ENCODE measurements at regions not wholly inside any gene's neighbourhood (a gene's known extent, or its start where the extent isn't known, plus 50 kb on each side); places are given as distances from the start of the nearest gene placed in this dataset.

GRCh38 chr7:16961641-16962040, 79.9 kb upstream of the AGR3 start:
- ATAC-seq: no peak
- no peak overlapping the region for H3K9ac ChIP-seq (ENCODE audit: low read length)
- no peaks in the 10 kb centered on the region for H3K36me3 ChIP-seq (ENCODE audit: control insufficient read depth in 1 of 2, insufficient read depth in 2 of 2, low read length in 2 of 2)
- no TSS peak for BruUV-seq (replicated peaks)
- no peak for DNase-seq (ENCODE audit: low read depth, low spot score)
- POLR2A ChIA-PET: no interaction called here
- no peak overlapping the region for H3K4me2 ChIP-seq (ENCODE audit: low read length)
- H2AFZ ChIP-seq (ENCODE audit: low read depth, low read length, poor library complexity, severe bottlenecking): no peak overlapping the region
- no peak overlapping the region for H3K4me3 ChIP-seq (replicated peaks in 1 of 2; ENCODE audit: low read depth in 1 of 2, low read length in 2 of 2)
- no peaks in the 10 kb centered on the region for H4K20me1 ChIP-seq (ENCODE audit: insufficient read depth)
- no peak overlapping the region for H3K27ac ChIP-seq (ENCODE audit: low read depth, low read length)
- CTCF ChIA-PET: interaction anchor here (1.2 kb wide), 1 partner anchor 21 kb away, joined by 3 read pairs; no protein-coding TSS in a partner anchor
- no peak for TF ChIP-seq MAX (IDR thresholded peaks at IDR 0.05)
- no peak for TF ChIP-seq POLR2A (IDR thresholded peaks at IDR 0.05; ENCODE audit: borderline replicate concordance, extremely low read depth, insufficient read depth, insufficient read length)
- no peak for TF ChIP-seq CTCF (IDR thresholded peaks at IDR 0.05 in 2 of 3, conservative IDR thresholded peaks at IDR 0.05 in 1 of 3; ENCODE audit: borderline replicate concordance in 1 of 3, insufficient read depth in 1 of 3, low read depth in 2 of 3, low read length in 2 of 3)
- no peak for TF ChIP-seq ATF3 (IDR thresholded peaks at IDR 0.05)
- TF ChIP-seq FOSL1 (IDR thresholded peaks at IDR 0.05; ENCODE audit: low read depth): no peak
- no peak for TF ChIP-seq CEBPB (IDR thresholded peaks at IDR 0.05; ENCODE audit: low read depth)
- no peak for TF ChIP-seq EGR1 (IDR thresholded peaks at IDR 0.05; ENCODE audit: low read depth)
- no peak for TF ChIP-seq EZH2phosphoT487 (IDR thresholded peaks at IDR 0.05; ENCODE audit: borderline replicate concordance)
- TF ChIP-seq POLR2AphosphoS5 (IDR thresholded peaks at IDR 0.05; ENCODE audit: low read depth, low read length): no peak
- no peak for TF ChIP-seq REST (IDR thresholded peaks at IDR 0.05; ENCODE audit: low read depth)
- no peak for TF ChIP-seq SRF (IDR thresholded peaks at IDR 0.05; ENCODE audit: low read depth)
- no peak for TF ChIP-seq ZFX (IDR thresholded peaks at IDR 0.05)
- TF ChIP-seq ELF1 (IDR thresholded peaks at IDR 0.05; ENCODE audit: borderline replicate concordance, low read depth): no peak
- no peak for TF ChIP-seq JUND (IDR thresholded peaks at IDR 0.05)
- H3K79me2 ChIP-seq (ENCODE audit: insufficient read depth, low read length): no peaks in the 10 kb centered on the region
- intact Hi-C loops (cut with micrococcal nuclease): no loop called here
- no peaks in the 10 kb centered on the region for H3K9me2 ChIP-seq (ENCODE audit: insufficient read depth)
- H3K9me3 ChIP-seq (ENCODE audit: control insufficient read depth in 1 of 2, insufficient read depth in 1 of 2, low read depth in 1 of 2, low read length in 2 of 2): no peaks in the 10 kb centered on the region
- H3K4me1 ChIP-seq (ENCODE audit: control insufficient read depth in 1 of 2, insufficient read depth in 2 of 2, low read length in 2 of 2): no peaks in the 10 kb centered on the region; a peak in 1 of 4 replicates
- RAD21 ChIA-PET (ENCODE audit: low non-redundant PET in 1 of 2, low total read pairs in 2 of 2, uncharacterized antibody in 2 of 2, unreplicated experiment in 2 of 2): no interaction called here
- H3K27me3 ChIP-seq (ENCODE audit: insufficient read depth, low read length): no peaks in the 10 kb centered on the region

All from HCT116 (cell line).